ENCODE measurements at regions not wholly inside any gene's neighbourhood (a gene's known extent, or its start where the extent isn't known, plus 50 kb on each side); places are given as distances from the start of the nearest gene placed in this dataset.

- no peak for TF ChIP-seq POLR2AphosphoS5 (IDR thresholded peaks at IDR 0.05; ENCODE audit: low read depth, low read length)
- TF ChIP-seq SPI1 (IDR thresholded peaks at IDR 0.05; ENCODE audit: low read depth, low read length) = no peak
- no peak for TF ChIP-seq POLR2A (IDR thresholded peaks at IDR 0.05; ENCODE audit: low read depth, low read length)
- TF ChIP-seq TAF1 (IDR thresholded peaks at IDR 0.05; ENCODE audit: low read depth, low read length) = no peak
- no peak for TF ChIP-seq POU2F2 (IDR thresholded peaks at IDR 0.05; ENCODE audit: low read depth, low read length)
- no peak for TF ChIP-seq PAX5 (IDR thresholded peaks at IDR 0.05; ENCODE audit: insufficient read depth, low read length, severe bottlenecking)
Measured at GRCh38 chr20:51198238-51198637, 175.3 kb upstream of the KCNG1 start.
